ENCODE measurements at regions not wholly inside any gene's neighbourhood (a gene's known extent, or its start where the extent isn't known, plus 50 kb on each side); places are given as distances from the start of the nearest gene placed in this dataset.

- H3K36me3 ChIP-seq (ENCODE audit: low read depth): no peaks in the 10 kb centered on the region
- no peaks in the 10 kb centered on the region for H3K4me1 ChIP-seq (ENCODE audit: low read depth)
- no peak overlapping the region for H3K4me3 ChIP-seq
- ATAC-seq (no peak), DNase-seq (no peak)
- intact Hi-C loops (cut with DNase I, micrococcal nuclease): no loop called here
- H3K9me3 ChIP-seq: no peaks in the 10 kb centered on the region
- TF ChIP-seq CTCF (IDR thresholded peaks at IDR 0.05): no peak
Measured at GRCh38 chr2:18651842-18652774, 62.7 kb upstream of the NT5C1B start.

GRCh38 chr2:18650221-18650620 is 60.9 kb upstream of the NT5C1B start:
- intact Hi-C loops (cut with DNase I, micrococcal nuclease): no loop called here
- TF ChIP-seq CTCF (IDR thresholded peaks at IDR 0.05): no peak

GRCh38 chr2:18649502-18650135 is 60.2 kb upstream of the NT5C1B start:
- intact Hi-C loops (cut with DNase I, micrococcal nuclease): no loop called here
- DNase-seq: no peak
- ATAC-seq: no peak
- Histone ChIP-seq H3K36me3 (ENCODE audit: low read depth) (no peaks in the 10 kb centered on the region), H3K4me3 (no peak overlapping the region), H3K4me1 (ENCODE audit: low read depth) (no peaks in the 10 kb centered on the region), H3K9me3 (no peaks in the 10 kb centered on the region)
- no peak for TF ChIP-seq CTCF (IDR thresholded peaks at IDR 0.05)

More at GRCh38 chr2:18650221-18650620, 60.9 kb upstream of the NT5C1B start:
- ATAC-seq (no peak), DNase-seq (no peak)
- no peak overlapping the region for H3K4me3 ChIP-seq
- H3K36me3 ChIP-seq (ENCODE audit: low read depth): no peaks in the 10 kb centered on the region
- no peaks in the 10 kb centered on the region for H3K4me1 ChIP-seq (ENCODE audit: low read depth)
- H3K9me3 ChIP-seq: no peaks in the 10 kb centered on the region

- ATAC-seq (no peak), DNase-seq (no peak)
- Histone ChIP-seq H3K36me3 (ENCODE audit: low read depth) (no peaks in the 10 kb centered on the region), H3K9me3 (no peaks in the 10 kb centered on the region), H3K4me1 (ENCODE audit: low read depth) (no peaks in the 10 kb centered on the region), H3K4me3 (no peak overlapping the region)
- no peak for TF ChIP-seq CTCF (IDR thresholded peaks at IDR 0.05)
- intact Hi-C loops (cut with DNase I, micrococcal nuclease): no loop called here
Measured at GRCh38 chr2:18648161-18648560, 58.8 kb upstream of the NT5C1B start.

- H3K4me1 ChIP-seq (ENCODE audit: low read depth): no peaks in the 10 kb centered on the region
- ATAC-seq: no peak
Measured at GRCh38 chr2:18647731-18648130, 58.4 kb upstream of the NT5C1B start.

More at GRCh38 chr2:18647731-18648130, 58.4 kb upstream of the NT5C1B start:
- Histone ChIP-seq H3K9me3 (no peaks in the 10 kb centered on the region), H3K4me3 (no peak overlapping the region), H3K36me3 (ENCODE audit: low read depth) (no peaks in the 10 kb centered on the region)
- intact Hi-C loops (cut with DNase I, micrococcal nuclease): no loop called here
- no peak for DNase-seq
- TF ChIP-seq CTCF (IDR thresholded peaks at IDR 0.05): no peak
